ENCODE measurements at regions not wholly inside any gene's neighbourhood (a gene's known extent, or its start where the extent isn't known, plus 50 kb on each side); places are given as distances from the start of the nearest gene placed in this dataset.

DNA sequence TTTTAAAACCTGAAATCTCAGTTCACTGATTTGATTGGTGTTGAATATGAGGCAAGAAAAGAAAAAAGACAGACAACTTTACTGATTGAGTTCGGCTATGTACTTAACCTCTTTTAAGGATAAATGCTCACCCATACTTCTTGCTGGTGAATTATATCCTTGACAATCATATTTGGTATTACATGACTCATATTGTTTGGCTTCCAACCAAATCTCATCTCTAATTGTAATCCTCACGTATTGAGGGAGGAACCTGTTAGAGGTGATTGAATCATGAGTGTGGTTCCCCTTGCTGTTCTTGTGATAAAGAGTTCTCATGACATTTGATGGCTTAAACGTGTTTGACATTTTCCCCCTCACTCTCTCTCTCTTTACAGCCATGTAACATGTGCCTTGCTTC, 255.6 kb upstream of the IZUMO3 start:
- TF ChIP-seq POLR2A (IDR thresholded peaks at IDR 0.05) (no peak), EP300 (IDR thresholded peaks at IDR 0.05) (no peak)
- TF ChIP-seq, protein P1, sequence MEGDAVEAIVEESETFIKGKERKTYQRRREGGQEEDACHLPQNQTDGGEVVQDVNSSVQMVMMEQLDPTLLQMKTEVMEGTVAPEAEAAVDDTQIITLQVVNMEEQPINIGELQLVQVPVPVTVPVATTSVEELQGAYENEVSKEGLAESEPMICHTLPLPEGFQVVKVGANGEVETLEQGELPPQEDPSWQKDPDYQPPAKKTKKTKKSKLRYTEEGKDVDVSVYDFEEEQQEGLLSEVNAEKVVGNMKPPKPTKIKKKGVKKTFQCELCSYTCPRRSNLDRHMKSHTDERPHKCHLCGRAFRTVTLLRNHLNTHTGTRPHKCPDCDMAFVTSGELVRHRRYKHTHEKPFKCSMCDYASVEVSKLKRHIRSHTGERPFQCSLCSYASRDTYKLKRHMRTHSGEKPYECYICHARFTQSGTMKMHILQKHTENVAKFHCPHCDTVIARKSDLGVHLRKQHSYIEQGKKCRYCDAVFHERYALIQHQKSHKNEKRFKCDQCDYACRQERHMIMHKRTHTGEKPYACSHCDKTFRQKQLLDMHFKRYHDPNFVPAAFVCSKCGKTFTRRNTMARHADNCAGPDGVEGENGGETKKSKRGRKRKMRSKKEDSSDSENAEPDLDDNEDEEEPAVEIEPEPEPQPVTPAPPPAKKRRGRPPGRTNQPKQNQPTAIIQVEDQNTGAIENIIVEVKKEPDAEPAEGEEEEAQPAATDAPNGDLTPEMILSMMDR (IDR thresholded peaks at IDR 0.05), result no peak
